ENCODE measurements at regions not wholly inside any gene's neighbourhood (a gene's known extent, or its start where the extent isn't known, plus 50 kb on each side); places are given as distances from the start of the nearest gene placed in this dataset.

DNA sequence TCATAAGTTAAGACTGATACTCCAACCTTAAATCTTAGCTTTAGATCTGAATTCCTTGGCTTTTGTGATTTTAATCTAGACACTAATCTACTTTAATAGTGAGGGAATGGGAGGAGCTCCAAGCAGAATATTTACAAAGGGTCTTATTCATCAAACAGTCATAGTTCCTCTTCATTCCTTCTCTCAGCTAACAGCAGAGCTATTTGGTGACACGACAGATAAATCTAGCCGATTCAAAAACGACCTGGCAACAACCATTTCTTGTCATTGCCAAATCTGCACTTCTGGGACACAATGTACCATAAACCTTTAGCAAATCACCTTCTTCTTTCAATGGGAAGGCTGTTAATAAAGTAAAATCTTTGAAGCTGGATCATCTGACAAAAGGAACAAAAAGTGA lies 52.8 kb upstream of the FOXD3 start:
- TF ChIP-seq, protein P1, sequence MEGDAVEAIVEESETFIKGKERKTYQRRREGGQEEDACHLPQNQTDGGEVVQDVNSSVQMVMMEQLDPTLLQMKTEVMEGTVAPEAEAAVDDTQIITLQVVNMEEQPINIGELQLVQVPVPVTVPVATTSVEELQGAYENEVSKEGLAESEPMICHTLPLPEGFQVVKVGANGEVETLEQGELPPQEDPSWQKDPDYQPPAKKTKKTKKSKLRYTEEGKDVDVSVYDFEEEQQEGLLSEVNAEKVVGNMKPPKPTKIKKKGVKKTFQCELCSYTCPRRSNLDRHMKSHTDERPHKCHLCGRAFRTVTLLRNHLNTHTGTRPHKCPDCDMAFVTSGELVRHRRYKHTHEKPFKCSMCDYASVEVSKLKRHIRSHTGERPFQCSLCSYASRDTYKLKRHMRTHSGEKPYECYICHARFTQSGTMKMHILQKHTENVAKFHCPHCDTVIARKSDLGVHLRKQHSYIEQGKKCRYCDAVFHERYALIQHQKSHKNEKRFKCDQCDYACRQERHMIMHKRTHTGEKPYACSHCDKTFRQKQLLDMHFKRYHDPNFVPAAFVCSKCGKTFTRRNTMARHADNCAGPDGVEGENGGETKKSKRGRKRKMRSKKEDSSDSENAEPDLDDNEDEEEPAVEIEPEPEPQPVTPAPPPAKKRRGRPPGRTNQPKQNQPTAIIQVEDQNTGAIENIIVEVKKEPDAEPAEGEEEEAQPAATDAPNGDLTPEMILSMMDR (IDR thresholded peaks at IDR 0.05; ENCODE audit: borderline replicate concordance, control extremely low read depth, extremely low read depth, insufficient read depth, missing control alignments) = no peak
- no peak for DNase-seq (ENCODE audit: low spot score)
- in situ Hi-C loops (cut with MboI; ENCODE audit: low sequenced_read_pairs, unreplicated experiment) = no loop called here

Measured in GM13976 (cell line).